NB4 (cell line): ENCODE measurements at regions not wholly inside any gene's neighbourhood (a gene's known extent, or its start where the extent isn't known, plus 50 kb on each side); places are given as distances from the start of the nearest gene placed in this dataset.

Experiments used
- MYC ChIP-seq: IDR thresholded peaks from 2 replicates; pipeline ENCODE4 v1.6.1; 2011; ENCODE audit warnings: low read depth, low read length
- POLR2A ChIP-seq: IDR thresholded peaks from 2 replicates; pipeline ENCODE4 v1.6.1; 2011; ENCODE audit warnings: mild to moderate bottlenecking; ENCODE audit not compliant: insufficient read length; ENCODE audit errors: extremely low read depth
- TF ChIP-seq, protein P1 (sequence below): IDR thresholded peaks from one replicate; pipeline ENCODE4 v1.5.1; 2012; ENCODE audit warnings: low read depth, low read length

- TF ChIP-seq, protein P1, sequence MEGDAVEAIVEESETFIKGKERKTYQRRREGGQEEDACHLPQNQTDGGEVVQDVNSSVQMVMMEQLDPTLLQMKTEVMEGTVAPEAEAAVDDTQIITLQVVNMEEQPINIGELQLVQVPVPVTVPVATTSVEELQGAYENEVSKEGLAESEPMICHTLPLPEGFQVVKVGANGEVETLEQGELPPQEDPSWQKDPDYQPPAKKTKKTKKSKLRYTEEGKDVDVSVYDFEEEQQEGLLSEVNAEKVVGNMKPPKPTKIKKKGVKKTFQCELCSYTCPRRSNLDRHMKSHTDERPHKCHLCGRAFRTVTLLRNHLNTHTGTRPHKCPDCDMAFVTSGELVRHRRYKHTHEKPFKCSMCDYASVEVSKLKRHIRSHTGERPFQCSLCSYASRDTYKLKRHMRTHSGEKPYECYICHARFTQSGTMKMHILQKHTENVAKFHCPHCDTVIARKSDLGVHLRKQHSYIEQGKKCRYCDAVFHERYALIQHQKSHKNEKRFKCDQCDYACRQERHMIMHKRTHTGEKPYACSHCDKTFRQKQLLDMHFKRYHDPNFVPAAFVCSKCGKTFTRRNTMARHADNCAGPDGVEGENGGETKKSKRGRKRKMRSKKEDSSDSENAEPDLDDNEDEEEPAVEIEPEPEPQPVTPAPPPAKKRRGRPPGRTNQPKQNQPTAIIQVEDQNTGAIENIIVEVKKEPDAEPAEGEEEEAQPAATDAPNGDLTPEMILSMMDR = no peak
- TF ChIP-seq POLR2A = no peak
- no peak for TF ChIP-seq MYC
Measured at GRCh38 chr3:16114930-16115329, 59.5 kb upstream of the GALNT15 start.
